Left ventricle myocardium inferior (tissue), 1 donor: ENCODE measurements at regions not wholly inside any gene's neighbourhood (a gene's known extent, or its start where the extent isn't known, plus 50 kb on each side); places are given as distances from the start of the nearest gene placed in this dataset.

Source experiments
- DNase-seq: peaks from one replicate; pipeline ENCODE4 v3.0.0-alpha.2; 2020
- H3K27ac ChIP-seq: fragments of 200-600 bp; replicated peaks from 2 replicates; pipeline ENCODE4 v1.8.0; 2021
- H3K27me3 ChIP-seq: fragments of 200-600 bp; 2 replicates; pipeline ENCODE4 v1.8.0; 2021; ENCODE audit warnings: low read depth
- H3K36me3 ChIP-seq: fragments of 200-600 bp; 2 replicates; pipeline ENCODE4 v1.8.0; 2021
- H3K4me1 ChIP-seq: fragments of 200-600 bp; 2 replicates; pipeline ENCODE4 v1.8.0; 2021
- H3K4me3 ChIP-seq: fragments of 200-600 bp; 2 replicates; pipeline ENCODE4 v1.8.0; 2021; ENCODE audit warnings: mild to moderate bottlenecking, moderate library complexity
- H3K9me3 ChIP-seq: fragments of 200-600 bp; replicated peaks from 2 replicates; pipeline ENCODE4 v1.8.0; 2021
- intact Hi-C: fragments of 100-400 bp; cut with micrococcal nuclease; formaldehyde crosslinking; loops from one replicate; pipeline ENCODE4 v1.11.0; 2022
- TF ChIP-seq, protein P1 (sequence below): fragments of 200-600 bp; IDR thresholded peaks from 2 replicates; pipeline ENCODE4 v1.8.0; 2021; ENCODE audit warnings: antibody characterized with exemption, mild to moderate bottlenecking, borderline replicate concordance
- donor health status: DM: no; HTN: yes; CAD: no; lungs with severe emphysema.

DNA sequence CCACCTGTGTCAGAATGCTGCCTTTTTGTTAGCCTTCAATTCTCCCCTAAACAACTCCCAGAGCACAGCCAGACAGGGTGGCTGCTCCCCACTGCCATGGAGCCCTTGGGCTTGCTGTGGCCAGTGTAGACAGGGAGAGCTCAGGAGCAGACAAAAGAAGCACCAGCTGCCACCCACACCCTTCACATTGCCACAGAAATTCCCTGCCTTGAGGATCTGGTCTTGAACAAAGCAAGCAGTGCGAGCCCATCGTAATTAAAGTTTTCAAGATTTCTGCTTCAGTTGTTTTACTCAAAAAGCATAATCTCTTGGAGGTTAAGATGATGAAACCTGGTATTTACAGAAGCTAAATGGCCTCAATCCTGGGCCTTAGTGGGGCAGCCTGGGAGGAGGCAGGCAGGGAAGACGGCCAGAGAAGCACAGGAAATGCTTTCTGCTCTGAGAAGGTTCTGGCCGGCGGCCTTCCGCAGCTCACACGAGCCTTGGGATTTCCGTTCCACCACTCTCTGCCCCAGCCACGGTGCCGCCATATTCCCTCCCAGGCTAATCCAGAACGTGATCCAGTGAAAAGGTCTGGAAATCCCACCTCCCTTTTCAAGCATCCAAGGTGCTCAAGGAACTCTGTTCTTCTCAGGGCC, 535.2 kb downstream of the BCL11B start:
- H3K4me3 ChIP-seq, result no peak overlapping the region
- H3K4me1 ChIP-seq, result no peaks in the 10 kb centered on the region
- no peaks in the 10 kb centered on the region for H3K36me3 ChIP-seq
- TF ChIP-seq, protein P1, sequence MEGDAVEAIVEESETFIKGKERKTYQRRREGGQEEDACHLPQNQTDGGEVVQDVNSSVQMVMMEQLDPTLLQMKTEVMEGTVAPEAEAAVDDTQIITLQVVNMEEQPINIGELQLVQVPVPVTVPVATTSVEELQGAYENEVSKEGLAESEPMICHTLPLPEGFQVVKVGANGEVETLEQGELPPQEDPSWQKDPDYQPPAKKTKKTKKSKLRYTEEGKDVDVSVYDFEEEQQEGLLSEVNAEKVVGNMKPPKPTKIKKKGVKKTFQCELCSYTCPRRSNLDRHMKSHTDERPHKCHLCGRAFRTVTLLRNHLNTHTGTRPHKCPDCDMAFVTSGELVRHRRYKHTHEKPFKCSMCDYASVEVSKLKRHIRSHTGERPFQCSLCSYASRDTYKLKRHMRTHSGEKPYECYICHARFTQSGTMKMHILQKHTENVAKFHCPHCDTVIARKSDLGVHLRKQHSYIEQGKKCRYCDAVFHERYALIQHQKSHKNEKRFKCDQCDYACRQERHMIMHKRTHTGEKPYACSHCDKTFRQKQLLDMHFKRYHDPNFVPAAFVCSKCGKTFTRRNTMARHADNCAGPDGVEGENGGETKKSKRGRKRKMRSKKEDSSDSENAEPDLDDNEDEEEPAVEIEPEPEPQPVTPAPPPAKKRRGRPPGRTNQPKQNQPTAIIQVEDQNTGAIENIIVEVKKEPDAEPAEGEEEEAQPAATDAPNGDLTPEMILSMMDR, result no peak
- DNase-seq, result no peak
- peaks cover 12% of the 10 kb centered on the region for H3K27me3 ChIP-seq
- H3K9me3 ChIP-seq, result peaks cover 15% of the 10 kb centered on the region
- no peak overlapping the region for H3K27ac ChIP-seq
- intact Hi-C loops, result no loop called here

DNA sequence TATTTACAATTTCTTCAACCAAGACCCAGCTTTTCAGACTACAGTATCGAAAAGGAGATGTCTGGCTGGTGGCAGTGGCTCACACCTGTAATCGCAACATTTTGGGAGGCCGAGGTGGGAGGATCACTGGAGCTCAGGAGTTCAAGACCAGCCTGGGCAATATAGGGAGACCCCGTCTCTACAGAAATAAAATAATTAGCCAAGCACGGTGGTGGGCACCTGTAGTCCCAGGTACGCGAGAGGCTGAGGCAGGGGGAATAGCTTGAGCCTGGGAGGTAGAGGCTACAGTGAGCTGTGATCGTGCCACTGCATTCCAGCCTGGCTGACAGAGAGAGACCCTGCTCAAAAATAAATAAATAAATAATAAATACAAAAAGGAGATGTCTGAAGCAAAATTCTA, 530.5 kb downstream of the BCL11B start:
- no peaks in the 10 kb centered on the region for H3K36me3 ChIP-seq
- TF ChIP-seq, protein P1, result no peak
- peaks cover 15% of the 10 kb centered on the region for H3K9me3 ChIP-seq
- H3K27ac ChIP-seq, result no peak overlapping the region
- no peak for DNase-seq
- intact Hi-C loops, result no loop called here
- peaks cover 6% of the 10 kb centered on the region for H3K27me3 ChIP-seq
- no peaks in the 10 kb centered on the region for H3K4me1 ChIP-seq
- H3K4me3 ChIP-seq, result no peak overlapping the region

DNA sequence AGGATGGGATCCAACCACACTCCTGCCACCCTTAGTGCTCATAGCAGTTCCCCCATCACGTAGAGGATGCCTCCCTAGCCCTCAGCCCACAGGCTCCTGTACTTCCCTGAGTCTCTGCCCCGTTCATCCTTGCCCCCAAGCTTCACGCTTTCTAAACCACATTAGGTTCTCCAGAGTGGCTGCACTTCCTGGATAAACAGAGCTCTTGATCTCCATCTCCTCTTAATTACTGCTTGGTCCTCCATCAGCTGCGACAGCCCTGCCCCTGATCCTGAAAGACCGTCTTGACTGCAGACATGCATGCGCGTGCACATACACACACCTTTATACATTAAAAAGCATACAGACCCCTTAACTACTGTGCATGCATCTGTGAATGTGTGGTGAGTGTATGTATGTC, 530.0 kb downstream of the BCL11B start:
- Histone ChIP-seq H3K4me3 (no peak overlapping the region), H3K27me3 (peaks cover 6% of the 10 kb centered on the region), H3K27ac (no peak overlapping the region), H3K36me3 (no peaks in the 10 kb centered on the region), H3K9me3 (peaks cover 15% of the 10 kb centered on the region), H3K4me1 (no peaks in the 10 kb centered on the region)
- TF ChIP-seq, protein P1, result no peak
- DNase-seq, result no peak
- intact Hi-C loops, result no loop called here

DNA sequence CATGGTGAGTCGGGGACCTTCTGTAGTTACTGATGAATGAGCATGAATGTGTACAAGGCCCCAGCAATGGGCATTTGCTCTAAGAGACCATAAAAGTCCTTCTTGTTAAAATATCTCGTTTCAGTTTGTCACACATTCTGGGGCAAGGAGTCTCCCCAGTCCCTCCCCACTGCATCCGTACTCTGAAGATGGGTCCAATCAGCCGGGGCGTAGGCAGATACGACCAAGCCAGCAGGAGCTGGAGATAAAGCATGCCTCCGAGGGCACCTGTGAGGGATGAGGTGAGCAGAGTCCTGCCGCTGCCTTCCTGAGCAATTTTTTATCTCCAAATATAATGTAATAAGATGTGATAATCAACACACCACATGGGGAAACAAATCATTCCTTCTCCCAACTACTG, 528.5 kb downstream of the BCL11B start:
- Histone ChIP-seq H3K4me1 (no peaks in the 10 kb centered on the region), H3K9me3 (peaks cover 6% of the 10 kb centered on the region), H3K36me3 (no peaks in the 10 kb centered on the region), H3K27me3 (peaks cover 12% of the 10 kb centered on the region), H3K27ac (no peak overlapping the region), H3K4me3 (no peak overlapping the region)
- no peak for DNase-seq
- TF ChIP-seq, protein P1, result no peak
- intact Hi-C loops, result no loop called here

DNA sequence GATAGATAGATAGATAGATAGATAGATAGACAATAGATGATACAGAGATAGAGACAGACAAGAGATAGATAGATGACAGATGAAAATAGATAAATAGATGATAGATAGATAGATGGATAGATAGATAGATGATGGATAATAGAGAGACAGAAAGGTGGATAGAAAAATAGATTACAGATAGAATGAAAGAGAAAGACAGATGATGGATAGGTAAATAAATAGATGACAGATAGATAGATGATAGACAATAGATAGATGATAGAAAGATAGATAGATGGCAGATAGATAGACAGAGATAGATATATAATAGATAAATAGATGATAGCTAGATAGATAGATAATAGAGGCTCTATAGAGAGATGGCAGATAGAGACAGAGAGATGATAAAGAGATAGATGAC, 523.0 kb downstream of the BCL11B start:
- Histone ChIP-seq H3K4me3 (no peak overlapping the region), H3K4me1 (no peaks in the 10 kb centered on the region)

More for the DNA sequence above, 523.0 kb downstream of the BCL11B start:
- Histone ChIP-seq H3K27ac (no peak overlapping the region), H3K36me3 (no peaks in the 10 kb centered on the region), H3K9me3 (no peaks in the 10 kb centered on the region), H3K27me3 (peaks cover 12% of the 10 kb centered on the region)
- intact Hi-C loops, result no loop called here
- TF ChIP-seq, protein P1, result no peak
- no peak for DNase-seq
